K562 (cell line): ENCODE measurements at regions not wholly inside any gene's neighbourhood (a gene's known extent, or its start where the extent isn't known, plus 50 kb on each side); places are given as distances from the start of the nearest gene placed in this dataset.

Source experiments
- ATAC-seq: fragments of 200-7000 bp; cut with Tn5 transposase; 3 replicates; pipeline ENCODE4 v1.9.1; 2020; ENCODE audit warnings: moderate library complexity
- BruUV-seq: library from RNA; stranded (reverse); fragments of 400-500 nt; replicated peaks from 2 replicates; lab custom pipeline; 2021; lab: Mats Ljungman, UMichigan
- CTCF ChIA-PET: fragments of 300-600 bp; formaldehyde crosslinking; extraction: SDS; loops from one replicate; lab custom pipeline; 2021; ENCODE audit warnings: low intra/inter-chr PET ratio; lab: Yijun Ruan, JAX
- POLR2A ChIA-PET: fragments of 300-600, 350-650 bp; sonication (Branson Sonifier 250); formaldehyde crosslinking; extraction: SDS; loops from one replicate; lab custom pipeline; 2021; ENCODE audit warnings: antibody characterized with exemption, inconsistent platforms; lab: Yijun Ruan, JAX
- DNase-seq, 4 experiments: peaks; one replicate each; pipeline versions ENCODE4 v3.0.0 to v3.0.0-alpha.2; 2011 to 2018; ENCODE audit warnings: low spot score in 3 of 4, mixed read lengths in 3 of 4; ENCODE audit errors: extremely low read depth in 1 of 4
- FAIRE-seq: peaks from 2 replicates; lab custom pipeline; 2011; peaks lifted over from hg19 to GRCh38; lab: Jason Lieb, UNC
- H2AFZ ChIP-seq: 2 replicates; pipeline ENCODE4 v1.6.0; 2011; ENCODE audit warnings: low read depth, low read length, control low read depth, inconsistent platforms
- H3K27ac ChIP-seq: fragments of 200-600 bp; 3 replicates; pipeline ENCODE4 v1.8.0; 2011; ENCODE audit warnings: low read depth, mild to moderate bottlenecking, control low read depth, inconsistent platforms, low read length, moderate library complexity, mixed read lengths; ENCODE audit errors: extremely low read depth
- H3K27me3 ChIP-seq, 2 experiments: fragments of 300-600 bp in 1 of 2; 2 replicates in 1 of 2; 3 replicates in 1 of 2; pipeline versions ENCODE4 v1.6.0 to v1.8.0; 2011; ENCODE audit warnings: inconsistent platforms in 2 of 2, low read length in 2 of 2, mild to moderate bottlenecking in 1 of 2, mixed read lengths in 1 of 2, moderate library complexity in 1 of 2; ENCODE audit not compliant: control insufficient read depth in 2 of 2, insufficient read depth in 2 of 2
- H3K36me3 ChIP-seq: fragments of 300-600 bp; 3 replicates; pipeline ENCODE4 v1.8.0; 2011; ENCODE audit warnings: mild to moderate bottlenecking, low read length, inconsistent platforms; ENCODE audit not compliant: control insufficient read depth, insufficient read depth
- H3K4me1 ChIP-seq, 2 experiments: fragments of 200-600 bp in 1 of 2; replicated peaks in 1 of 2; 2 replicates in 1 of 2; 3 replicates in 1 of 2; pipeline versions ENCODE4 v1.5.1 to v1.8.0; 2011; ENCODE audit warnings: inconsistent platforms in 2 of 2, low read length in 2 of 2, mild to moderate bottlenecking in 1 of 2, mixed read lengths in 1 of 2, moderate library complexity in 1 of 2; ENCODE audit not compliant: control insufficient read depth in 2 of 2, insufficient read depth in 2 of 2
- H3K4me2 ChIP-seq: 2 replicates; pipeline ENCODE4 v1.6.1; 2011; ENCODE audit warnings: low read length, control low read depth, inconsistent platforms, mixed read lengths; ENCODE audit not compliant: insufficient read depth
- H3K4me3 ChIP-seq: fragments of 200-600 bp; sonication (generic), shearing (Covaris generic); 2 replicates; pipeline ENCODE4 v1.5.1; 2016; ENCODE audit warnings: control low read depth, inconsistent platforms
- H3K79me2 ChIP-seq: fragments of 200-600 bp; 3 replicates; pipeline ENCODE4 v1.8.0; 2011; ENCODE audit warnings: low read length, inconsistent platforms; ENCODE audit not compliant: control insufficient read depth, insufficient read depth
- H3K9ac ChIP-seq, 2 experiments: 2 replicates each; pipeline versions ENCODE4 v1.6.0 to v1.6.1; 2011; ENCODE audit warnings: low read depth in 2 of 2, low read length in 2 of 2, control low read depth in 1 of 2, inconsistent platforms in 1 of 2, mild to moderate bottlenecking in 1 of 2, mixed read lengths in 1 of 2; ENCODE audit not compliant: insufficient read depth in 1 of 2
- H3K9me1 ChIP-seq: one replicate; pipeline ENCODE4 v1.6.0; 2011; ENCODE audit warnings: inconsistent platforms, mild to moderate bottlenecking, low read length, moderate library complexity; ENCODE audit not compliant: control insufficient read depth, insufficient read depth
- H3K9me3 ChIP-seq: replicated peaks from 2 replicates; pipeline ENCODE4 v1.5.1; 2011; ENCODE audit warnings: low read depth, low read length, inconsistent platforms; ENCODE audit not compliant: control insufficient read depth, insufficient read depth
- H4K20me1 ChIP-seq: replicated peaks from 2 replicates; pipeline ENCODE4 v1.6.1; 2011; ENCODE audit warnings: low read length, inconsistent platforms, mixed read lengths; ENCODE audit not compliant: control insufficient read depth, insufficient read depth
- ATF4 ChIP-seq: fragments of 450-650 bp; formaldehyde crosslinking; IDR thresholded peaks from 2 replicates; pipeline ENCODE4 v1.4.0; 2022; ENCODE audit warnings: mild to moderate bottlenecking, moderate library complexity
- CCAR2 ChIP-seq: fragments of 200-400 bp; formaldehyde crosslinking; IDR thresholded peaks from 2 replicates; pipeline ENCODE4 v1.6.1; 2017; ENCODE audit warnings: mild to moderate bottlenecking, low read depth, low read length
- ELF2 ChIP-seq: fragments of 250-450 bp; sonication (Bioruptor Pico); IDR thresholded peaks from 2 replicates; pipeline ENCODE4 v1.5.0; 2021; ENCODE audit warnings: mild to moderate bottlenecking
- GABPB2 ChIP-seq: fragments of 250-450 bp; sonication (Bioruptor Pico); conservative IDR thresholded peaks from 2 replicates; pipeline ENCODE4 v1.5.1; 2021; ENCODE audit warnings: mild to moderate bottlenecking
- HNRNPUL1 ChIP-seq: fragments of 200-400 bp; formaldehyde crosslinking; IDR thresholded peaks from 2 replicates; pipeline ENCODE4 v1.6.1; 2017; ENCODE audit warnings: low read length
- NCOR1 ChIP-seq: fragments of 450-650 bp; IDR thresholded peaks from 2 replicates; pipeline ENCODE4 v1.6.1; 2016; ENCODE audit warnings: mild to moderate bottlenecking, moderate library complexity
- PATZ1 ChIP-seq: fragments of 250-450 bp; sonication (Bioruptor Pico); IDR thresholded peaks from 2 replicates; pipeline ENCODE4 v1.5.0; 2020; ENCODE audit warnings: mild to moderate bottlenecking, borderline replicate concordance
- ZBTB49 ChIP-seq: sonication (generic); formaldehyde crosslinking; IDR thresholded peaks from 2 replicates; pipeline ENCODE4 v1.8.0; 2022; ENCODE audit warnings: missing genetic modification reagents, mild to moderate bottlenecking, borderline replicate concordance
- ZNF282 ChIP-seq: sonication (generic); formaldehyde crosslinking; IDR thresholded peaks from 2 replicates; pipeline ENCODE4 v1.8.1; 2023; ENCODE audit warnings: missing genetic modification reagents
- WGBS: fragments of 100-300 bp; shearing (Covaris generic); methylation state at CpG from one replicate; pipeline ENCODE4 v1.1.6; 2016; ENCODE audit warnings: low coverage, mixed read lengths; ENCODE audit not compliant: insufficient coverage; ENCODE audit errors: missing lambda C conversion rate; 5-methylcytosine and 5-hydroxymethylcytosine counted together
- in situ Hi-C: fragments of 300-500 bp; cut with MboI; formaldehyde crosslinking; loops from 4 replicates; pipeline ENCODE4 v1.15.0; 2018; ENCODE audit warnings: inconsistent platforms, mixed read lengths
- intact Hi-C: fragments of 100-400 bp; cut with micrococcal nuclease; formaldehyde crosslinking; loops from 2 replicates; pipeline ENCODE4 v1.14.2; 2022

- H3K9me3 ChIP-seq, result no peaks in the 10 kb centered on the region
- no peaks in the 10 kb centered on the region for H3K9me1 ChIP-seq
- in situ Hi-C loops (no loop called here), intact Hi-C loops (no loop called here)
- H3K4me3 ChIP-seq, result no peak overlapping the region
- no peak overlapping the region for H3K4me2 ChIP-seq
- 0% methylated on average over 3 of the region's 3 CpGs for WGBS
- H3K4me1 ChIP-seq, result no peaks in the 10 kb centered on the region
- H4K20me1 ChIP-seq, result no peaks in the 10 kb centered on the region
- H3K27ac ChIP-seq, result no peak overlapping the region
- H3K36me3 ChIP-seq, result no peaks in the 10 kb centered on the region
- DNase-seq (no peak), ATAC-seq (no peak), FAIRE-seq (no peak)
- H3K79me2 ChIP-seq, result no peaks in the 10 kb centered on the region
- BruUV-seq, result no TSS peak
- no peak overlapping the region for H3K9ac ChIP-seq
- POLR2A ChIA-PET, result no interaction called here
- no peaks in the 10 kb centered on the region for H3K27me3 ChIP-seq
- CTCF ChIA-PET, result no interaction called here
- no peak for TF ChIP-seq ELF2 (CRISPR knock-in tag)
- TF ChIP-seq ATF4, result no peak
- no peak for TF ChIP-seq ZNF282 (CRISPR knock-in tag)
- TF ChIP-seq ZBTB49 (CRISPR knock-in tag), result no peak
- no peak for TF ChIP-seq NCOR1
- TF ChIP-seq HNRNPUL1, result no peak
- no peak for TF ChIP-seq PATZ1 (CRISPR knock-in tag)
- no peak for TF ChIP-seq GABPB2 (CRISPR knock-in tag)
- no peak for TF ChIP-seq CCAR2
- H2AFZ ChIP-seq, result no peak overlapping the region
These were observed 60.4 kb upstream of the PRSS50 start for GRCh38 chr3:46778101-46778500.
